SU-DHL-6 (cell line): ENCODE measurements at regions not wholly inside any gene's neighbourhood (a gene's known extent, or its start where the extent isn't known, plus 50 kb on each side); places are given as distances from the start of the nearest gene placed in this dataset.

ENCODE experiments used
- H2AFZ ChIP-seq: fragments of 200-600 bp; sonication (generic); 2 replicates; pipeline ENCODE4 v1.6.1; 2014; ENCODE audit warnings: low read depth, mild to moderate bottlenecking, moderate library complexity, mixed read lengths, antibody characterized with exemption, low read length; ENCODE audit not compliant: severe bottlenecking
- H3F3A ChIP-seq: fragments of 200-600 bp; shearing (Covaris generic); 2 replicates; pipeline ENCODE4 v1.6.0; 2016; ENCODE audit warnings: antibody characterized with exemption, mild to moderate bottlenecking; ENCODE audit not compliant: insufficient read depth
- H3K27ac ChIP-seq: fragments of 200-600 bp; sonication (generic); 2 replicates; pipeline ENCODE4 v1.5.1; 2016; ENCODE audit warnings: low read depth, mild to moderate bottlenecking, low read length, moderate library complexity, mixed read lengths
- H3K27me3 ChIP-seq: fragments of 200-600 bp; sonication (generic), shearing (Covaris generic); 2 replicates; pipeline ENCODE4 v1.6.0; 2014; ENCODE audit warnings: mild to moderate bottlenecking, low read length
- H3K36me3 ChIP-seq: fragments of 200-600 bp; sonication (generic); 2 replicates; pipeline ENCODE4 v1.6.1; 2014; ENCODE audit warnings: mild to moderate bottlenecking, low read length, mixed read lengths
- H3K4me2 ChIP-seq: fragments of 300-600, 200-600 bp; shearing (Covaris generic), sonication (generic); 2 replicates; pipeline ENCODE4 v1.6.0; 2014; ENCODE audit warnings: low read length, low read depth, mild to moderate bottlenecking; ENCODE audit not compliant: poor library complexity, severe bottlenecking
- H3K4me3 ChIP-seq: fragments of 200-600 bp; sonication (generic); 2 replicates; pipeline ENCODE4 v1.5.1; 2014; ENCODE audit warnings: antibody characterized with exemption, low read length, mild to moderate bottlenecking, mixed read lengths; ENCODE audit not compliant: insufficient read depth, poor library complexity, severe bottlenecking
- H3K79me2 ChIP-seq: fragments of 200-600 bp; sonication (generic); 2 replicates; pipeline ENCODE4 v1.6.1; 2014; ENCODE audit warnings: mild to moderate bottlenecking, low read length, moderate library complexity; ENCODE audit not compliant: insufficient read depth
- H3K9ac ChIP-seq: fragments of 200-600 bp; sonication (generic); 2 replicates; pipeline ENCODE4 v1.7.0; 2014; ENCODE audit warnings: mild to moderate bottlenecking, low read length
- H3K9me2 ChIP-seq: fragments of 200-600 bp; sonication (generic); replicated peaks from 2 replicates; pipeline ENCODE4 v1.6.1; 2014; ENCODE audit warnings: low read length; ENCODE audit not compliant: insufficient read depth
- H3K9me3 ChIP-seq: fragments of 200-600 bp; sonication (generic); 2 replicates; pipeline ENCODE4 v1.6.1; 2014; ENCODE audit warnings: low read length, mixed read lengths; ENCODE audit not compliant: insufficient read depth
- H4K20me1 ChIP-seq: fragments of 200-600 bp; sonication (generic); 2 replicates; pipeline ENCODE4 v1.6.1; 2014; ENCODE audit warnings: low read depth, mild to moderate bottlenecking, antibody characterized with exemption, low read length, moderate library complexity, mixed read lengths
- CTCF ChIP-seq: fragments of 200-600 bp; sonication (generic); IDR thresholded peaks from one replicate; pipeline ENCODE4 v1.5.1; 2017; ENCODE audit warnings: antibody characterized with exemption, mild to moderate bottlenecking, low read length, moderate library complexity; ENCODE audit not compliant: insufficient read depth, poor library complexity, severe bottlenecking
- EZH2phosphoT487 ChIP-seq: fragments of 200-600 bp; sonication (generic), shearing (Covaris generic); conservative IDR thresholded peaks from 2 replicates; pipeline ENCODE4 v1.6.1; 2018; ENCODE audit warnings: mild to moderate bottlenecking, antibody characterized with exemption, low read length, moderate library complexity, mixed read lengths

DNA sequence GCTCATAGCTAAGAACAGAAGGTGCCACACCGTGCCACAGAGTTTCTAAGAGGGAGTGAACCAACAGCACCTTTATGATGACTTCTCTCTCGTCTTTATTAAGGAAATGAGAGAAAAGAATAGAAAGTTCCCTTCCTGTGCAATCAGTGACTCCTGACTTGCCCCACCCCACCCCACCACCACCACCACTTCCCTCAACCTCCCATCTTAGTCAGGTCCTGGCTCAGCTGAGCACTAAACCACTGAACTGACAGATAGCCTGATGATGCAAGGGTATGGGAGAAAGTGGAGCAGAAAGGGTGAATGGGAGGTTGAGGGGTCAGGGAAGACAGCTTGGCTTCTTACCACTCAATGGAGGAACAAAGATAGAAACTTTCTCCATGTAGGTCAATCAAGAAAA, 75.2 kb upstream of the RMDN2 start:
- Histone ChIP-seq H3K9me3 (no peaks in the 10 kb centered on the region), H3K9ac (no peak overlapping the region), H3K9me2 (no peaks in the 10 kb centered on the region), H3K79me2 (no peaks in the 10 kb centered on the region), H3K4me3 (no peak overlapping the region), H3K27me3 (no peaks in the 10 kb centered on the region), H3K36me3 (no peaks in the 10 kb centered on the region), H4K20me1 (no peaks in the 10 kb centered on the region), H2AFZ (no peak overlapping the region), H3K4me2 (no peak overlapping the region), H3K27ac (no peak overlapping the region), H3F3A (no peaks in the 10 kb centered on the region)
- TF ChIP-seq CTCF (no peak), EZH2phosphoT487 (no peak)

DNA sequence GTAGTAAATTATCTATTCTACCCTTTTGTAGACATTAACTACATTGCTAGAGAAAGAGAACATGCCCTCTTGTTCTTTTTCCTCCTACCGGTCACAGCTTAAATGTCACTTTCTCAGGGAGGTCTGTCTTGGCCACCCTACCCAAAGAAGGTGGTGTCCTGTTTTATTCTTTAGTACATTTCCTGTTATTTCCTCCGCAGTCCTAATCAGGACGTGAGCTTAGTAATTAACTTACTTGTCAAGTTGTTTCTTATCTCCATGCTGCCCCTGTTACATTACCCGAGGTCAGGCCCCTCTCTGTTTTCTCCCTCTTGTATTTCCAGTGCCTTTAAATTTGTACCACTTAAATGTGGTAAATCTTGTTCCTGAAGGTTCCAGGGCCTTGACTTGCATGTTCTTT, 73.7 kb upstream of the RMDN2 start:
- H3F3A ChIP-seq, result no peaks in the 10 kb centered on the region
- no peaks in the 10 kb centered on the region for H4K20me1 ChIP-seq
- H2AFZ ChIP-seq, result no peak overlapping the region
- H3K9me3 ChIP-seq, result no peaks in the 10 kb centered on the region
- H3K27me3 ChIP-seq, result no peaks in the 10 kb centered on the region
- no peaks in the 10 kb centered on the region for H3K36me3 ChIP-seq
- H3K27ac ChIP-seq, result no peak overlapping the region
- H3K4me3 ChIP-seq, result no peak overlapping the region
- H3K9ac ChIP-seq, result no peak overlapping the region
- no peaks in the 10 kb centered on the region for H3K9me2 ChIP-seq
- H3K79me2 ChIP-seq, result no peaks in the 10 kb centered on the region
- no peak overlapping the region for H3K4me2 ChIP-seq
- TF ChIP-seq EZH2phosphoT487 (no peak), CTCF (no peak)

DNA sequence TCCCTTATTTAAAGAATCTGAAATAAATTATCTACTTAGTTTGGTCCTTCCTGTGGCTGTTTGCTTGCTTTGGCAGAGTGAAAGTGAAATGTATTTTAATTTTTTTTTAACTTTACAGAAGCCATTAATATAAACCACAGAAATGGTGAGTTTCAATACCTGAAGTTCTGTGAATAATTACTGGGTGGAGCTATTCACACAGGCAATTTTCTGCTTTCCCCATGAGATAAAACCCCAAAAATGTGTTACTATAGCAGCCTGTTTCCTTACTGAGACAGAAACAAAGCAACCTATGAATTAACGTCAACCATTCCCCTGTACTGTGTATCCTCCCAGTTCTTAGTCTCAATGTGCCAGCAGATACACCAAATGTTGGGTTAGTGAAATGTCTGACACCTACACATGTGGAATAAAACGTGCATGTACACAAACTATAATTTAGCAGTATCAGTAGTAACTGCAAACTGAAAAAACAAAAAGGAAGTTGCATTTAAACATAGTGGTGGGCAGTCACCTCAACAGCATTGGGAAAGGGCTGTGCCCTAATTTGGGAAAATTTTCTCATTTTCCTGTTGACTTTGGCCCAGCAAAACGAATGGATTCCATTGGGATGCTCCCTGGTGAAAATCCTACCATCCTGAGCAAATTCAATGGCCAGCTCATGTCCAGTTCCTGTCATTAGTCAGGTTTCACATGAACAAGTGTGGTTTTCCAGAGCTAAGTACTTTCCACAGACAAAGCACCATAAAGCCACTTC, 73.1 kb upstream of the RMDN2 start:
- H2AFZ ChIP-seq, result no peak overlapping the region

More for the DNA sequence above, 73.1 kb upstream of the RMDN2 start:
- Histone ChIP-seq H3F3A (no peaks in the 10 kb centered on the region), H3K27ac (no peak overlapping the region), H3K9me3 (no peaks in the 10 kb centered on the region), H4K20me1 (no peaks in the 10 kb centered on the region), H3K9me2 (no peaks in the 10 kb centered on the region), H3K4me2 (no peak overlapping the region), H3K9ac (no peak overlapping the region), H3K36me3 (no peaks in the 10 kb centered on the region), H3K4me3 (no peak overlapping the region), H3K79me2 (no peaks in the 10 kb centered on the region), H3K27me3 (no peaks in the 10 kb centered on the region)
- no peak for TF ChIP-seq CTCF
- TF ChIP-seq EZH2phosphoT487, result no peak
